Cardiac fibroblast (primary cell): ENCODE measurements at regions not wholly inside any gene's neighbourhood (a gene's known extent, or its start where the extent isn't known, plus 50 kb on each side); places are given as distances from the start of the nearest gene placed in this dataset.

Experiments used
- DNase-seq, 2 donors: peaks; one replicate each; pipeline versions ENCODE4 v3.0.0 to v3.0.0-alpha.2; 2010; ENCODE audit warnings: low read depth in 2 of 2
- H3K4me3 ChIP-seq, 2 donors: replicated peaks in 1 of 2; 1 replicate in 1 of 2; 2 replicates in 1 of 2; pipeline ENCODE4 v1.5.1; 2011; ENCODE audit warnings: low read depth in 2 of 2, low read length in 2 of 2, mild to moderate bottlenecking in 2 of 2, moderate library complexity in 1 of 2
- CTCF ChIP-seq: IDR thresholded peaks from one replicate; pipeline ENCODE4 v1.5.1; 2011; ENCODE audit warnings: low read depth, mild to moderate bottlenecking, low read length, inconsistent platforms

DNA sequence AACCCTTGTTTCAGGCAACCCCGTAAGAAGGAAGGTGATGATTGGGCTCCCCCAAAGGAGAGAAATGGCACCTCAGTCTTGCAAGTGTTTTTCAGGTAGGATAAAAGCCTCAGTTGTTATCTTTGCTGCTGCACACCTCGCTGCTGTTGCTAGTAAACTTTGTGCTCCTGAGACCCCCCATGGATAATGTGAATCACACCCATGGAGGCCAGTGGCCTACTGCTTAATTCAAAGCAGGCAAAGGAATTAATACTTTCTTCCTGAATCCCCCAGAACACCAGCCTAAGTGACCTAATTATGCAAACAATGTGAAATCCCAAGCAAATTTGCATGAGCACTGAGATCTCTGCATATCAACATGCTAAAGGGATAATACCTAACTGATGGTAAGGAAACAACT lies 337.5 kb downstream of the GRIA2 start:
- no peak for DNase-seq
- TF ChIP-seq CTCF = no peak
- no peak overlapping the region for H3K4me3 ChIP-seq

DNA sequence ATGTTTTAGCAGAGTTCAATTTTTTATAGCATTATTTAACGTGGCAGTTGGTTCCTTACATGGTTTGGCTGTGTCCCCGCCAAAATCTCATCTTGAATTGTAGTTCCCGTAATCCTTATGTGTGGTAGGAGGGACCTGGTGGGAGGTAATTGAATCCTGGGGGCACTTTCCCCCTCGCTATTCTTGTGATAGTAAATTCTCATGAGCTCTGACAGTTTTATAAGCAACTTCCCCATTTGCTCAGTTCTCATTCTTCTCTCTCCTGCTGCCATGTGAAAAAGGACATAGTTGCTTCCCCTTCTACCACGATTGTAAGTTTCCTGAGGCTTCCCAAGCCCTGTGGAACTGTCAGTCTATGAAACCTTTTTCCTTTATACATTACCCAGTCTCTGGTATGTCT lies 329.5 kb downstream of the GRIA2 start:
- DNase-seq = no peak
- no peak for TF ChIP-seq CTCF
- no peak overlapping the region for H3K4me3 ChIP-seq

DNA sequence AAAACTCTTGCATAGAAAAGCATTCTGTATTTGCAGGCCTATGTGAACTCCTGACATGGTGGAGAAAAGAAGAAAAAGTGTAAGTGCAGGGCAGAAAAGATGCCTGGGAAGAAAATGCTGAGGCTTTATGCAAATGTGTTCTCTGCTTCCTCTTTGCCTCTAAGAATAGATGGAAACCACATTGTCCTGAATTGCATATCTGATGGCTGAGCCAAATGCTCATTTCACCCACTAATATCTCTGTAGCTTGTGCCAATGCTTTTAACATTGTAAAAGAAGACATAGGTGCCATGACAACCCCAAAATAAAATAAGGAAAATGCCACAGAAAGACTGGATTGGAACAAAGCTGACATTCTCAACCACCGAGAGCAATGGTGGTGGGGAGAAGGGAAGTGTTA lies 307.4 kb downstream of the GRIA2 start:
- DNase-seq = no peak
- no peak for TF ChIP-seq CTCF
- no peak overlapping the region for H3K4me3 ChIP-seq

DNA sequence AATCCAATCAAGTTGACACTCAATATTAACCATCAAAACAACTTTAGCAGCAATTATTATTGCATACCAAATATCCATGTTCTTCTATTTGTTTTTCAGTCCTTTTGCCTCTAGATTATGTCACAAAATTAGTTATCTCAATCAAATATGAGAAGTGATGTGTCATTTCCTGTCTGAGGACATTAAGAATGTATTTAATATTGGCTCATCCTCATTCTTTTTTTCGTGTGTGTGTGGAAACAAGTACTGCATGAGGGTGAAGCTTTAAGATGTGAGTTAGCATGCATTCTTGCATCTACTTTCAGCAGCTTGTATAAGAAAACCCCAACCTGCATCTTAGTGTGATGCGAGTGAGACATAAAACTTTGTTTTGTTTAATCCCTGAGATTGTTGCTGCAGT lies 301.4 kb downstream of the GRIA2 start:
- no peak for TF ChIP-seq CTCF
- DNase-seq = peak in 1 of 2 donors; percentile 39
- H3K4me3 ChIP-seq = no peak overlapping the region

DNA sequence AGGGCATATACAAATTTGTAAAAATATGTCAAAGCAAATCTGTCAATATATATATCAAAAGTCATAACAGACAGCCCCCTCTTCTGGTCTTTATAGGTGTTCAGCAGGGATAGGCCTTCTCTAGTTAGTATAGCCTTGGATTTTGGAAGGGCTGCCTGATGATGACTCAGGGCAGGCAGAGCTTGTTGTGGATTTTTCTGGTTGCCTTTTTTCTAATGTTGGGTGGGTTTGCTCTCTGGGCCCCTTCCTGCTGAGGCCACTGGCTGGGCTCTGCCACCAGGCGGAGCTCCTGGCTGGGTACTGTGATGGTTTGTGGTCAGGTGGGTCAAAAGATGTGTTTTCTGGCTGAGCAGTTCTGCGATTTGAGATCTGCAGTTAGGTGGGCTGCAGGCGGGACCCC lies 294.2 kb downstream of the GRIA2 start:
- H3K4me3 ChIP-seq = no peak overlapping the region
- no peak for TF ChIP-seq CTCF
- DNase-seq = no peak

DNA sequence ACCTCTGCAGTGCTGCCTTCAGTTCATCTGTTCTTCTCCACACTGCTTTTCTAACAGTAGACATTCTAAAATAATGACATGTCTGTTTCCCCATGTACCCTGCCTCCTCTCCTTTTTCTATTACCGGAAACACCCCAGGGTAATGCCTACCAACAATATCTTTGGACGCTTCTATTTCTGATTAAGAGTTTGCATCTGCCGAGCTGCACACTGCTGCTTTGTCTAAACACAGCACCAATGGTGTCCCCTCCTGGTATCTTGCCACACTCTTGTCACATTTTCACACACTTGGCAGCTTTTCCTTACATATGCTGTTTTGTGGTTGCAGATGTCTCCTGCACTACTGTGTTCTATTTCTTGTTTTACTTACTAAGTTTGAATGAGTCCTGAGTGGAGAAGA lies 288.8 kb downstream of the GRIA2 start:
- H3K4me3 ChIP-seq = no peak overlapping the region
- DNase-seq = no peak
- TF ChIP-seq CTCF = no peak

- no peak for DNase-seq
- no peak for TF ChIP-seq CTCF
- no peak overlapping the region for H3K4me3 ChIP-seq
These were observed 282.1 kb downstream of the GRIA2 start for GRCh38 chr4:157502656-157503055.
